ENCODE measurements at regions not wholly inside any gene's neighbourhood (a gene's known extent, or its start where the extent isn't known, plus 50 kb on each side); places are given as distances from the start of the nearest gene placed in this dataset.

DNA sequence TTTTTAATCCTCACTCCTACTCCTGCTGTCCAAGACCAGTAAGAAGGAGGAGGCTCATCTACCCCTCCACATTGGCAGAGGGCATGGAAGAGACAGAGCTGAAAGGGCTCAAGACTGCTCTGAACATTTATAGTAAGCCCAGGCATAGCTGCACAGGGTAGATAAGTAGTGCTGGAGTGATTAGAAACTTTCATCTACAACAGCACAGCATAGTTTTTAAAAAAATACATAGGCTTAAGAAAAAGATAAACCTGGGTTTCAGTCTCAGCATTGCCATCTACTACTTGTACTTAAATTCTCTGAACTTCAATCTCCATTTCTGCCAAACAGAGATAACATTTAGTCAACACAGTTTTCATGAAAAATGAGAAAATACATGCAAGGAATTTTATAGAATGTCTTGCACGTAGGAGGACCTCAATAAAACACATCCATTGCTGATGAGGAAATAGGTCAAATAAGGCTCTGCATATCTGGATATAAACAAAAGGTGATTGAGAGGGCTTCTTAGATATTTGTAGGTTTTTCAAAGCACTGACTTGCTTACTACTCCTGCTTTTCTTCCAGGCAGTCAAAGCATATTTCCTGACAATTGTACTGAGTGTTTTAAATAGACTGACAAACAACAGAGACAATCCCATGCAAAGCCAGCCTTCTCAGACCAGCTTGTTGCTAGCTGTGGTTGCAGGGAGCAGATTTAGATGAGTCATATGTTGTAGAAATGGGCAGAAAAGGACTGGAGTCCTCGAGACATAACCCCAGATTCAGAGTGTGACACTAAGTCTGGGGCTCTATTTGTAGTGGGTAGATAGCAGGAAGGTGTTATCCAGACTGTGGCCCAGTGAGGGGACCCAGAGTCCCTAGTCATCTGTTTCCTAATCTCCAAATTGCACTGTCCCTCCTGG, 107.4 kb upstream of the TAB2 start (continued):
- TF ChIP-seq SRSF9 (IDR thresholded peaks at IDR 0.05; ENCODE audit: borderline replicate concordance, low read depth, low read length), result no peak
- no peak for TF ChIP-seq NFATC3 (IDR thresholded peaks at IDR 0.05)
- peak; percentile 75 for TF ChIP-seq FOXM1 (IDR thresholded peaks at IDR 0.05; ENCODE audit: low read depth)
- no peak for TF ChIP-seq FOXM1 (CRISPR knock-in tag; IDR thresholded peaks at IDR 0.05; ENCODE audit: low read depth)
- TF ChIP-seq, protein P1, sequence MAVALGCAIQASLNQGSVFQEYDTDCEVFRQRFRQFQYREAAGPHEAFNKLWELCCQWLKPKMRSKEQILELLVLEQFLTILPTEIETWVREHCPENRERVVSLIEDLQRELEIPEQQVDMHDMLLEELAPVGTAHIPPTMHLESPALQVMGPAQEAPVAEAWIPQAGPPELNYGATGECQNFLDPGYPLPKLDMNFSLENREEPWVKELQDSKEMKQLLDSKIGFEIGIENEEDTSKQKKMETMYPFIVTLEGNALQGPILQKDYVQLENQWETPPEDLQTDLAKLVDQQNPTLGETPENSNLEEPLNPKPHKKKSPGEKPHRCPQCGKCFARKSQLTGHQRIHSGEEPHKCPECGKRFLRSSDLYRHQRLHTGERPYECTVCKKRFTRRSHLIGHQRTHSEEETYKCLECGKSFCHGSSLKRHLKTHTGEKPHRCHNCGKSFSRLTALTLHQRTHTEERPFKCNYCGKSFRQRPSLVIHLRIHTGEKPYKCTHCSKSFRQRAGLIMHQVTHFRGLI (CRISPR knock-in tag; IDR thresholded peaks at IDR 0.05), result no peak
- no peak for TF ChIP-seq ZNF445 (CRISPR knock-in tag; IDR thresholded peaks at IDR 0.05; ENCODE audit: low read depth)
- TF ChIP-seq, protein P2, sequence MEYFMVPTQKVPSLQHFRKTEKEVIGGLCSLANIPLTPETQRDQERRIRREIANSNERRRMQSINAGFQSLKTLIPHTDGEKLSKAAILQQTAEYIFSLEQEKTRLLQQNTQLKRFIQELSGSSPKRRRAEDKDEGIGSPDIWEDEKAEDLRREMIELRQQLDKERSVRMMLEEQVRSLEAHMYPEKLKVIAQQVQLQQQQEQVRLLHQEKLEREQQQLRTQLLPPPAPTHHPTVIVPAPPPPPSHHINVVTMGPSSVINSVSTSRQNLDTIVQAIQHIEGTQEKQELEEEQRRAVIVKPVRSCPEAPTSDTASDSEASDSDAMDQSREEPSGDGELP (CRISPR knock-in tag; IDR thresholded peaks at IDR 0.05; ENCODE audit: borderline replicate concordance), result no peak
- no peak for TF ChIP-seq MTA3 (IDR thresholded peaks at IDR 0.05; ENCODE audit: borderline replicate concordance)
- no peak for TF ChIP-seq ZNF23 (CRISPR knock-in tag; IDR thresholded peaks at IDR 0.05)
- TF ChIP-seq, protein P3, sequence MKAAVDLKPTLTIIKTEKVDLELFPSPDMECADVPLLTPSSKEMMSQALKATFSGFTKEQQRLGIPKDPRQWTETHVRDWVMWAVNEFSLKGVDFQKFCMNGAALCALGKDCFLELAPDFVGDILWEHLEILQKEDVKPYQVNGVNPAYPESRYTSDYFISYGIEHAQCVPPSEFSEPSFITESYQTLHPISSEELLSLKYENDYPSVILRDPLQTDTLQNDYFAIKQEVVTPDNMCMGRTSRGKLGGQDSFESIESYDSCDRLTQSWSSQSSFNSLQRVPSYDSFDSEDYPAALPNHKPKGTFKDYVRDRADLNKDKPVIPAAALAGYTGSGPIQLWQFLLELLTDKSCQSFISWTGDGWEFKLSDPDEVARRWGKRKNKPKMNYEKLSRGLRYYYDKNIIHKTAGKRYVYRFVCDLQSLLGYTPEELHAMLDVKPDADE (conservative IDR thresholded peaks at IDR 0.05; ENCODE audit: control insufficient read depth, low read depth, low read length), result no peak
- TF ChIP-seq KLF16 (IDR thresholded peaks at IDR 0.05), result peak; percentile 40; the same call in 1 of the 2 replicates
- 0 out of 2 replicates have a peak, but pooled peaks have one; percentile 30 for TF ChIP-seq L3MBTL2 (IDR thresholded peaks at IDR 0.05)
- TF ChIP-seq, protein P4, sequence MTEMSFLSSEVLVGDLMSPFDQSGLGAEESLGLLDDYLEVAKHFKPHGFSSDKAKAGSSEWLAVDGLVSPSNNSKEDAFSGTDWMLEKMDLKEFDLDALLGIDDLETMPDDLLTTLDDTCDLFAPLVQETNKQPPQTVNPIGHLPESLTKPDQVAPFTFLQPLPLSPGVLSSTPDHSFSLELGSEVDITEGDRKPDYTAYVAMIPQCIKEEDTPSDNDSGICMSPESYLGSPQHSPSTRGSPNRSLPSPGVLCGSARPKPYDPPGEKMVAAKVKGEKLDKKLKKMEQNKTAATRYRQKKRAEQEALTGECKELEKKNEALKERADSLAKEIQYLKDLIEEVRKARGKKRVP (CRISPR knock-in tag; IDR thresholded peaks at IDR 0.05), result no peak
- no peak for TF ChIP-seq TCF7 (IDR thresholded peaks at IDR 0.05; ENCODE audit: borderline replicate concordance)
- no peak for TF ChIP-seq ADNP (tag; IDR thresholded peaks at IDR 0.05)
- no peak for TF ChIP-seq ZNF282 (CRISPR knock-in tag; IDR thresholded peaks at IDR 0.05)
- TF ChIP-seq ZNF408 (CRISPR knock-in tag; IDR thresholded peaks at IDR 0.05; ENCODE audit: low read depth), result no peak
- no peak for TF ChIP-seq NFE2L1 (tag; IDR thresholded peaks at IDR 0.05; ENCODE audit: borderline replicate concordance, low read depth)
- TF ChIP-seq ZNF764 (CRISPR knock-in tag; IDR thresholded peaks at IDR 0.05; ENCODE audit: low read depth), result no peak
- no peak for TF ChIP-seq ZNF175 (CRISPR knock-in tag; IDR thresholded peaks at IDR 0.05; ENCODE audit: low read depth)
- TF ChIP-seq ZNF134 (CRISPR knock-in tag; conservative IDR thresholded peaks at IDR 0.05), result no peak
- TF ChIP-seq ZC3H11A (IDR thresholded peaks at IDR 0.05; ENCODE audit: low read depth, low read length), result no peak
- no peak for TF ChIP-seq DMBX1 (CRISPR knock-in tag; IDR thresholded peaks at IDR 0.05; ENCODE audit: borderline replicate concordance)
